Left lung (tissue), 4 donors: ENCODE measurements at regions not wholly inside any gene's neighbourhood (a gene's known extent, or its start where the extent isn't known, plus 50 kb on each side); places are given as distances from the start of the nearest gene placed in this dataset.
"Not testable (repeated sequence)": the region's sequence is repeated elsewhere in the genome, so short reads cannot be mapped to it uniquely, and the experiment has no call there.

Experiments
- ATAC-seq: fragments of 200-7000 bp; cut with Tn5 transposase; one replicate; pipeline ENCODE4 v1.9.1; 2020; ENCODE audit warnings: moderate library complexity
- DNase-seq, 4 donors: peaks; one replicate each; pipeline ENCODE4 v3.0.0-alpha.2; 2013 to 2020
- H3K27ac ChIP-seq, 2 donors: fragments of 200-600 bp; sonication (generic) in 1 of 2; one replicate each; pipeline versions ENCODE4 v1.5.0 to v1.8.0; 2020 to 2021
- H3K27me3 ChIP-seq, 2 donors: fragments of 200-600 bp; sonication (generic) in 1 of 2; one replicate each; pipeline versions ENCODE4 v1.5.0 to v1.8.0; 2020 to 2021
- H3K36me3 ChIP-seq, 2 donors: fragments of 200-600 bp; sonication (generic) in 1 of 2; one replicate each; pipeline versions ENCODE4 v1.5.0 to v1.8.0; 2020 to 2021
- H3K4me1 ChIP-seq, 2 donors: fragments of 200-600 bp; one replicate each; pipeline ENCODE4 v1.8.0; 2021
- H3K4me3 ChIP-seq, 2 donors: fragments of 200-600 bp; sonication (generic) in 1 of 2; one replicate each; pipeline versions ENCODE4 v1.5.0 to v1.8.0; 2020 to 2021; ENCODE audit warnings: mild to moderate bottlenecking in 1 of 2
- H3K9me3 ChIP-seq, 2 donors: fragments of 200-600 bp; sonication (generic) in 1 of 2; one replicate each; pipeline versions ENCODE4 v1.5.0 to v1.8.0; 2020 to 2021
- intact Hi-C, 2 donors: fragments of 100-400 bp; cut with DNase I; formaldehyde crosslinking; loops; one replicate each; pipeline versions ENCODE4 v1.11.2 to v1.14.2; 2022
- TF ChIP-seq, protein P1 (sequence below), 2 donors: fragments of 200-600 bp; sonication (generic) in 1 of 2; IDR thresholded peaks; one replicate each; pipeline versions ENCODE4 v1.5.0 to v1.8.0; 2021; ENCODE audit warnings: antibody characterized with exemption in 2 of 2
- donor health status: DM: no; HTN: yes; CAD: no.
- donor health status: DM: no; HTN: no; CAD: no.

DNA sequence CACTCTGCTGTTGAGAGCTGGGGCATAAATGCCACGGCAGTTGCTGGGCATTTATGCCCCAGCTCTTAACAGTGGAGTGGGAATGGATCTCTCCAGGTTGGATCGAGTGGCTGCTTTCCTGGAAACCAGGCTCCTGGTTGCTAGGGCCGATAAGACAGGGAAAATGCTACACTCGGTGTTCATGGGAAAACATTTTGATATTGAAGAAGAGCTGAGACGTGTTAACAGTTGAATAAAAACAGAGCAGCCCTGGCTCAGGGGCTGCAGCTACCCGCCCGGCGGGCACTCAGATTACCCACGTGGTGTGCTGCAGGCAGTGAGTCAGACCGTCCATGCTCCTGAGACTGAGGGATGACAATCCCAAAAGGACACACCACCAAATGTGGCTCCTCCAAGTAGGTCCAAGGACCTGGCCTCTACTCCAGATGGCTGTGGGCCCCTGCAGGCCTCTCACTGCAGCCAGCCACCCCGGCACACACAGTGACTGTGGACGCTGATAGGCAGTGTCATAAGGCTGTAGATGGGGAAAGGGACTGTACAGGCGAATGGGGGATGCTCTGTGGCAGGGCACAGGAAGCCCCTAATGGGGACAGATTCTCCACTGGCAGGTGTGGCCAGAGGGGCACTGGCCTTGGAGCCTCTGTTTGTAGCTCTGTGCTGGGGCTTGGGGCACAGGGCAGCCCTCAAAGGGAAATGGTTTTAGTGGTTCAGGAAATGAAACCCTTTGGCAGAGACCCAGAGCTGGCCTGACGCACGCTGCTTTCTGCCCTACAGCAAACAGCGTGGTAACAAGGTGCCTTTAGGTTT is 237.8 kb downstream of the LY86 start:
- peak overlapping the region; percentile 13 to 54 for H3K27ac ChIP-seq
- TF ChIP-seq, protein P1, sequence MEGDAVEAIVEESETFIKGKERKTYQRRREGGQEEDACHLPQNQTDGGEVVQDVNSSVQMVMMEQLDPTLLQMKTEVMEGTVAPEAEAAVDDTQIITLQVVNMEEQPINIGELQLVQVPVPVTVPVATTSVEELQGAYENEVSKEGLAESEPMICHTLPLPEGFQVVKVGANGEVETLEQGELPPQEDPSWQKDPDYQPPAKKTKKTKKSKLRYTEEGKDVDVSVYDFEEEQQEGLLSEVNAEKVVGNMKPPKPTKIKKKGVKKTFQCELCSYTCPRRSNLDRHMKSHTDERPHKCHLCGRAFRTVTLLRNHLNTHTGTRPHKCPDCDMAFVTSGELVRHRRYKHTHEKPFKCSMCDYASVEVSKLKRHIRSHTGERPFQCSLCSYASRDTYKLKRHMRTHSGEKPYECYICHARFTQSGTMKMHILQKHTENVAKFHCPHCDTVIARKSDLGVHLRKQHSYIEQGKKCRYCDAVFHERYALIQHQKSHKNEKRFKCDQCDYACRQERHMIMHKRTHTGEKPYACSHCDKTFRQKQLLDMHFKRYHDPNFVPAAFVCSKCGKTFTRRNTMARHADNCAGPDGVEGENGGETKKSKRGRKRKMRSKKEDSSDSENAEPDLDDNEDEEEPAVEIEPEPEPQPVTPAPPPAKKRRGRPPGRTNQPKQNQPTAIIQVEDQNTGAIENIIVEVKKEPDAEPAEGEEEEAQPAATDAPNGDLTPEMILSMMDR (IDR thresholded peaks at IDR 0.05): no peak
- no peaks in the 10 kb centered on the region for H3K27me3 ChIP-seq
- no peaks in the 10 kb centered on the region for H3K9me3 ChIP-seq
- H3K4me3 ChIP-seq: no peak overlapping the region
- DNase-seq (peak in 3 of 4 donors; percentile 39 to 86 (median 72)), ATAC-seq (peak; percentile 88)
- H3K4me1 ChIP-seq: peaks cover 7 to 32% of the 10 kb centered on the region in 2 donors
- intact Hi-C loops: no loop called here
- H3K36me3 ChIP-seq: no peaks in the 10 kb centered on the region

DNA sequence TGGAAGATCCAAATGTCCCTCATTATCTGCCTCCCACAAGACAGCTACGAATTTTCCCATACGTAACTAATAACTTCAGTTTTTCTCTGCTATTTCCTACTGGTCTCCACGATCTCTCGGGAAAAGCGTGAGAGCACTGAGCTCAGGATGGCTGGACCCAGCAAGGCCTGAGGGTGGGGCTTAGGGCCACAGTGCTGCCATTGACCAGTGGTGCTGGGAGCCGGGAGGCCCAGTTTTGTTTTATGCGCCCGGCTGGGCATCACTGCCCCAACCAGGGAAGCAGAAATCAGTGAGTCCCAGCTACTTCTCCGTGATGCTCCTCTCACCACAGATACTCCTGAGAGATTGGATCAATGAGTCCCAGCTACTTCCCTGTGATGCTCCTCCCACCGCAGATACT is 238.4 kb downstream of the LY86 start:
- ATAC-seq: no peak

DNA sequence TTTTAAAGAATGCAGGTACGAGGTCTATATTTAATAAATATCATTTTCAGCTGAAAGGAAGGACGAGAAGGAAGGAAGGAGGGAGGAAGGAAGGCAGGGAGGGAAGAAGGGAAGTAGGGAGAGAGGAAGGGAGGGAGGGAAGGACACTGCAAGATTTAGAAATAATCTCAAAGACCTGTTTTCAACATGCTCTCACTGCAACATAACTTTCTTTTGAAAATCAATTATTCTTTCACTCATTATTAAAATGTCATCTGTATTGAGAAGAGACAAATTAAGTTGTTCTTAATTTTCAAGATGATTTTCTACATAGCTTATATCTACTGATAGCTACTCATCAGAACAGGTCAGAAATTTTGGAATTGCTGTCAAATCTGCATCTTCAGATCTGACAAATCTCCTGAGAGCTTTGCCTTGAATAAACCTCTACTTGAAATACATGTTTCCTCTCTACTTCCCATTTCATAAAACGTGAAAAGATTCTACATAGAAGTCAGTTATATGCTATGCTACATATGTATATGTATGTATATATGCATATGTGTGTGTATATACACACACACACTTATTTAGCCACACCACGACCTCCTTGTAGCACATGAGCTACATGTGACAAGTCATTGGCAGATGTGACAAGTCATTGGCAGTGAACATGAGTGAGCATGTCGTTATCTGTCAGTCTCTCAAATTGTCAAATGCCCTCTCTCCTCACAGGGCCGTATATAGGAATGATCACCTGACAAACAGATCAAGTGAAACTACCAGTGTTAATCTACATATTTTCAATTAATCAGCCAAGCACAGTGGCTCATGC is 241.6 kb downstream of the LY86 start:
- peaks cover 7 to 29% of the 10 kb centered on the region in 2 donors for H3K4me1 ChIP-seq
- ATAC-seq (no peak), DNase-seq (no peak)
- no peak overlapping the region for H3K4me3 ChIP-seq
- TF ChIP-seq, protein P1 (IDR thresholded peaks at IDR 0.05): no peak
- intact Hi-C loops: no loop called here
- H3K27me3 ChIP-seq: no peaks in the 10 kb centered on the region
- H3K27ac ChIP-seq: no peak overlapping the region
- H3K36me3 ChIP-seq: no peaks in the 10 kb centered on the region
- no peaks in the 10 kb centered on the region for H3K9me3 ChIP-seq

More for the DNA sequence above, 238.4 kb downstream of the LY86 start:
- intact Hi-C loops: no loop called here
- Histone ChIP-seq H3K9me3 (no peaks in the 10 kb centered on the region), H3K27ac (peak overlapping the region; percentile 13 to 54), H3K4me3 (no peak overlapping the region), H3K36me3 (no peaks in the 10 kb centered on the region), H3K4me1 (peaks cover 7 to 32% of the 10 kb centered on the region in 2 donors), H3K27me3 (no peaks in the 10 kb centered on the region)
- DNase-seq: no peak
- TF ChIP-seq, protein P1 (IDR thresholded peaks at IDR 0.05): no peak

DNA sequence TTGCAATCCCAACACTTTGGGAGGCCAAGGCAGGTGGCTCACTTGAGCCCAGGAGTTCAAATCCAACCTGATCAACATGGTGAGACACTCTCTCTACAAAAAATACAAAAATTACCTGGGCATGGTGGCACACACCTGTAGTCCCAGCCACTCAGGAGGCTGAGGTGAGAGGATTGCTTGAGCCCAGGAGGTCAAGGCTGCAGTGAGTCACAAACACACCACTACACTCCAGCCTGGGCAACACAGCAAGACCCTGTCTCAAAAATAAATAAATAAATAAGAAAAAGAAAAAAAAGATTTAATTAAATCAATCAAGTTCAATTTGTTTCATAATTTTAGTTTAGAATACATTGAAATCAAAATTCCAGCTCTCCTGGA is 242.2 kb downstream of the LY86 start:
- H3K27me3 ChIP-seq, H3K4me3 ChIP-seq, intact Hi-C loops, DNase-seq, ATAC-seq, H3K9me3 ChIP-seq, H3K36me3 ChIP-seq, H3K27ac ChIP-seq: not testable (repeated sequence)
- H3K4me1 ChIP-seq: peaks cover 7 to 26% of the 10 kb centered on the region in 2 donors

DNA sequence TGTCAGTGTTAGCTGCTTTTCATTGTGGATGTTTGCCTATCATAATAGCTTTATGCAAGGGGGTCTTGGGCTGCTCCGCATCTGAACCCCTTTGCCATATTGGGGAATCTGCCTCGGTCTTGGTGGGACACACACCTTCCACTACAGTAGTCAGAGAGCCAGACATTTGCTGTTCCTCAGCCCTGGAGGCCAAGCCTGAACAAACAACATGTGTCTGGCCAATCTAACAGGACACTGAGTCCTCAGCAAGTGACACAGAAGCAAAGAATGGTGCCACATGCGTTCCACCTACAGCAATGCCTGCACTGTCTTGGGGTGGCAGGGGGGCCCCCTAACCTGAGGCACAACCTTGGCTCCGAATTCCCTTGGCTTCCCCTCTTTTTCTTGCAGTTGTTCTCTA is 243.9 kb downstream of the LY86 start:
- TF ChIP-seq, protein P1 (IDR thresholded peaks at IDR 0.05): no peak
- ATAC-seq: no peak
- Histone ChIP-seq H3K27me3 (no peaks in the 10 kb centered on the region), H3K36me3 (no peaks in the 10 kb centered on the region), H3K4me3 (no peak overlapping the region), H3K27ac (no peak overlapping the region), H3K4me1 (peaks cover 0 to 8% of the 10 kb centered on the region in 2 donors), H3K9me3 (no peaks in the 10 kb centered on the region)
- no peak for DNase-seq
- intact Hi-C loops: no loop called here
